HEK293 (cell line): ENCODE measurements at regions not wholly inside any gene's neighbourhood (a gene's known extent, or its start where the extent isn't known, plus 50 kb on each side); places are given as distances from the start of the nearest gene placed in this dataset.

Source experiments
- CTCF ChIA-PET: fragments of 350-600 bp; formaldehyde crosslinking; extraction: SDS; loops from one replicate; lab custom pipeline; 2021; ENCODE audit warnings: antibody characterized with exemption; lab: Yijun Ruan, JAX
- POLR2A ChIA-PET: fragments of 300-600 bp; formaldehyde crosslinking; extraction: SDS; loops from one replicate; lab custom pipeline; 2020; ENCODE audit warnings: antibody characterized with exemption, inconsistent platforms; lab: Yijun Ruan, JAX
- H3K27ac ChIP-seq: fragments of 200-500 bp; sonication (Bioruptor generic); 2 replicates; pipeline ENCODE4 v1.5.1; 2014; ENCODE audit warnings: low read depth, low read length, control low read depth, inconsistent platforms; ENCODE audit errors: extremely low read depth
- H3K36me3 ChIP-seq, 2 experiments: fragments of 200-500 bp in 1 of 2; sonication (Bioruptor generic) in 1 of 2; 1 replicate in 1 of 2; 2 replicates in 1 of 2; pipeline ENCODE4 v1.5.1; 2014 to 2017; ENCODE audit warnings: inconsistent platforms in 2 of 2, low read length in 2 of 2; ENCODE audit not compliant: control insufficient read depth in 2 of 2, insufficient read depth in 1 of 2
- H3K4me1 ChIP-seq: fragments of 200-500 bp; sonication (Bioruptor generic); 2 replicates; pipeline ENCODE4 v1.5.1; 2014; ENCODE audit warnings: mild to moderate bottlenecking, low read length, inconsistent platforms; ENCODE audit not compliant: control insufficient read depth, insufficient read depth
- H3K4me3 ChIP-seq: 2 replicates; pipeline ENCODE4 v1.5.1; 2011; ENCODE audit warnings: low read depth, mild to moderate bottlenecking, control low read depth, low read length, moderate library complexity
- H3K9me3 ChIP-seq: fragments of 200-500 bp; sonication (Bioruptor generic); 2 replicates; pipeline ENCODE4 v1.5.1; 2014; ENCODE audit warnings: low read depth, low read length, inconsistent platforms; ENCODE audit not compliant: control insufficient read depth, insufficient read depth
- FEZF1 ChIP-seq: fragments of 450-650 bp; formaldehyde crosslinking; IDR thresholded peaks from 2 replicates; pipeline ENCODE4 v1.5.1; 2016; ENCODE audit warnings: missing biosample characterization, missing genetic modification characterization
- HOXD13 ChIP-seq: sonication (generic); formaldehyde crosslinking; IDR thresholded peaks from 2 replicates; pipeline ENCODE4 v1.8.0; 2022; ENCODE audit warnings: missing genetic modification reagents, borderline replicate concordance
- KLF1 ChIP-seq: fragments of 450-650 bp; formaldehyde crosslinking; IDR thresholded peaks from 2 replicates; pipeline ENCODE4 v1.5.1; 2016; ENCODE audit warnings: missing biosample characterization, missing genetic modification characterization
- OVOL3 ChIP-seq: fragments of 450-650 bp; formaldehyde crosslinking; IDR thresholded peaks from 2 replicates; pipeline ENCODE4 v1.5.1; 2016; ENCODE audit warnings: missing biosample characterization, missing genetic modification characterization
- PATZ1 ChIP-seq: fragments of 450-650 bp; formaldehyde crosslinking; IDR thresholded peaks from 2 replicates; pipeline ENCODE4 v1.5.1; 2016; ENCODE audit warnings: missing biosample characterization, missing genetic modification characterization
- SALL2 ChIP-seq: fragments of 450-650 bp; formaldehyde crosslinking; IDR thresholded peaks from 2 replicates; pipeline ENCODE4 v1.5.0; 2017; ENCODE audit warnings: missing biosample characterization, mild to moderate bottlenecking, missing genetic modification characterization, borderline replicate concordance
- ZBTB17 ChIP-seq: fragments of 450-650 bp; formaldehyde crosslinking; IDR thresholded peaks from 2 replicates; pipeline ENCODE4 v1.5.1; 2016; ENCODE audit warnings: missing biosample characterization, missing genetic modification characterization
- ZBTB26 ChIP-seq: fragments of 450-650 bp; formaldehyde crosslinking; optimal IDR thresholded peaks from 2 replicates; pipeline ENCODE3; 2016; ENCODE audit warnings: missing biosample characterization, mild to moderate bottlenecking, missing genetic modification characterization
- ZBTB44 ChIP-seq: fragments of 450-650 bp; IDR thresholded peaks from 2 replicates; pipeline ENCODE4 v1.5.1; 2018; ENCODE audit warnings: missing biosample characterization, mild to moderate bottlenecking, missing genetic modification characterization
- ZBTB49 ChIP-seq: fragments of 450-650 bp; formaldehyde crosslinking; IDR thresholded peaks from 2 replicates; pipeline ENCODE4 v1.5.1; 2016; ENCODE audit warnings: missing biosample characterization, missing genetic modification characterization, low read depth
- ZNF10 ChIP-seq: fragments of 450-650 bp; formaldehyde crosslinking; IDR thresholded peaks from 2 replicates; pipeline ENCODE4 v1.5.1; 2017; ENCODE audit warnings: missing biosample characterization, missing genetic modification characterization
- ZNF140 ChIP-seq: fragments of 450-650 bp; formaldehyde crosslinking; IDR thresholded peaks from 2 replicates; pipeline ENCODE4 v1.5.1; 2016; ENCODE audit warnings: missing biosample characterization, missing genetic modification characterization
- ZNF311 ChIP-seq: fragments of 450-650 bp; formaldehyde crosslinking; IDR thresholded peaks from 2 replicates; pipeline ENCODE4 v1.5.1; 2017; ENCODE audit warnings: missing biosample characterization, missing genetic modification characterization, borderline replicate concordance
- ZNF449 ChIP-seq: fragments of 450-650 bp; formaldehyde crosslinking; IDR thresholded peaks from 2 replicates; pipeline ENCODE4 v1.5.1; 2017; ENCODE audit warnings: missing biosample characterization, mild to moderate bottlenecking, missing genetic modification characterization, moderate library complexity
- ZNF510 ChIP-seq: fragments of 450-650 bp; formaldehyde crosslinking; IDR thresholded peaks from 2 replicates; pipeline ENCODE4 v1.5.1; 2018; ENCODE audit warnings: mild to moderate bottlenecking, missing genetic modification characterization, missing biosample characterization; ENCODE audit not compliant: insufficient replicate concordance
- ZNF513 ChIP-seq: fragments of 450-650 bp; IDR thresholded peaks from 2 replicates; pipeline ENCODE4 v1.5.1; 2018; ENCODE audit warnings: missing biosample characterization, missing genetic modification characterization
- ZNF549 ChIP-seq: fragments of 450-650 bp; IDR thresholded peaks from 2 replicates; pipeline ENCODE4 v1.5.1; 2018; ENCODE audit warnings: missing biosample characterization, missing genetic modification characterization, mild to moderate bottlenecking, inconsistent platforms, moderate library complexity
- ZNF639 ChIP-seq: fragments of 450-650 bp; formaldehyde crosslinking; IDR thresholded peaks from 2 replicates; pipeline ENCODE4 v1.5.1; 2016; ENCODE audit warnings: missing biosample characterization, missing genetic modification characterization
- ZNF664 ChIP-seq: fragments of 450-650 bp; formaldehyde crosslinking; IDR thresholded peaks from 2 replicates; pipeline ENCODE4 v1.5.1; 2016; ENCODE audit warnings: missing biosample characterization, missing genetic modification characterization
- ZNF670 ChIP-seq: fragments of 450-650 bp; formaldehyde crosslinking; IDR thresholded peaks from 2 replicates; pipeline ENCODE4 v1.5.1; 2016; ENCODE audit warnings: missing biosample characterization, missing genetic modification characterization, low read depth
- ZNF785 ChIP-seq: fragments of 450-650 bp; formaldehyde crosslinking; IDR thresholded peaks from 2 replicates; pipeline ENCODE4 v1.5.1; 2016; ENCODE audit warnings: missing biosample characterization, missing genetic modification characterization
- ZSCAN23 ChIP-seq: fragments of 450-650 bp; formaldehyde crosslinking; IDR thresholded peaks from 2 replicates; pipeline ENCODE4 v1.5.1; 2016; ENCODE audit warnings: missing biosample characterization, missing genetic modification characterization

- no peak for TF ChIP-seq ZNF513
- TF ChIP-seq SALL2: no peak
- no peak for TF ChIP-seq ZSCAN23 (tag by site-specific recombination)
Measured at GRCh38 chr15:93362203-93362602, 273.2 kb upstream of the RGMA start (continued).

- TF ChIP-seq ZNF785 (tag by site-specific recombination) (no peak), ZNF10 (tag by site-specific recombination) (no peak), ZNF549 (no peak), ZBTB49 (no peak), ZNF449 (tag by site-specific recombination) (no peak), ZNF510 (tag by site-specific recombination) (no peak)
- TF ChIP-seq, all 188 proteins: peak for 0
Measured at GRCh38 chr15:93361703-93362102, 272.7 kb upstream of the RGMA start.

GRCh38 chr15:93360976-93361375 is 272.0 kb upstream of the RGMA start:
- H3K36me3 ChIP-seq: no peaks in the 10 kb centered on the region
- H3K4me1 ChIP-seq: no peaks in the 10 kb centered on the region
- TF ChIP-seq ZNF664 (tag by site-specific recombination): no peak
- no peak for TF ChIP-seq PATZ1 (tag by site-specific recombination)
- TF ChIP-seq ZBTB44 (tag by site-specific recombination): no peak
- TF ChIP-seq ZBTB26 (tag by site-specific recombination): no peak
- TF ChIP-seq ZBTB17 (tag by site-specific recombination): no peak
- no peak for TF ChIP-seq KLF1 (tag by site-specific recombination)
- TF ChIP-seq FEZF1: no peak
- TF ChIP-seq OVOL3: no peak
- no peak for TF ChIP-seq SALL2
- no peak for TF ChIP-seq HOXD13
- no peak for TF ChIP-seq ZNF140 (tag by site-specific recombination)
- TF ChIP-seq ZNF639 (tag by site-specific recombination): no peak
- no peak for TF ChIP-seq ZNF670 (tag by site-specific recombination)
- no peak for TF ChIP-seq ZNF311 (tag by site-specific recombination)
- no peak overlapping the region for H3K4me3 ChIP-seq
- no peak overlapping the region for H3K27ac ChIP-seq
- ChIA-PET POLR2A (no interaction called here), CTCF (interaction anchor here (0.6 to 1.3 kb wide), 2 partner anchors 35 to 273 kb away, joined by 3 read pairs; no protein-coding TSS in a partner anchor)
- H3K9me3 ChIP-seq: no peaks in the 10 kb centered on the region

More at GRCh38 chr15:93361703-93362102, 272.7 kb upstream of the RGMA start:
- H3K9me3 ChIP-seq: no peaks in the 10 kb centered on the region
- no peaks in the 10 kb centered on the region for H3K36me3 ChIP-seq
- CTCF ChIA-PET: interaction anchor here (0.7 to 1.3 kb wide), 3 partner anchors 208 to 477 kb away, joined by 3 to 4 read pairs (median 4); no protein-coding TSS in a partner anchor
- POLR2A ChIA-PET: no interaction called here
- no peak overlapping the region for H3K4me3 ChIP-seq
- H3K27ac ChIP-seq: no peak overlapping the region
- no peaks in the 10 kb centered on the region for H3K4me1 ChIP-seq
